ENCODE measurements at regions not wholly inside any gene's neighbourhood (a gene's known extent, or its start where the extent isn't known, plus 50 kb on each side); places are given as distances from the start of the nearest gene placed in this dataset.

GRCh38 chr20:60341062-60341461 is 382.8 kb downstream of the CDH26 start:
- POLR2A ChIA-PET, result no interaction called here
- no peak for DNase-seq (ENCODE audit: extremely low spot score)
- TF ChIP-seq CTCF (IDR thresholded peaks at IDR 0.05; ENCODE audit: control extremely low read depth, extremely low read depth, low read depth, missing control alignments), result no peak
- CTCF ChIA-PET, result no interaction called here

DNA sequence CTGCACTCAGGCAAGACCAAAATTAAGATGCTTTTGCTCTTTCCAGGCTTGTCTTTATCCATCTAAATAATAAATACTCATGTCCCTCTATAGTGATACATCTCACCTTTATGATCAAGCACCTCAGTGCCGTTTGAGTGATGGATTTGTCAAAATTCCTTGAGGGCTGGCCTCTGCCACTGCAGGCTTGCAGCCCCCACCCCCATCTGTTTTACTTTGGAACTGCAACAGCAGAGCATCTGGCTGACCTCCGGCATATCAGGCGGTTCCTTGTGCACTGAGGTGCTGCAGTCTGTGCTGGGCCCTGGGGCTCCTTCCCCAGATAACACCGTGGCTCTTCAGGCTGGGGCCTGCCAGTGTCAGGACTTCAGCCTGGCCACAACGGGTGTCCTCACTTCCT is 386.9 kb downstream of the CDH26 start:
- no peak for TF ChIP-seq CTCF (IDR thresholded peaks at IDR 0.05; ENCODE audit: control extremely low read depth, extremely low read depth, low read depth, missing control alignments)
- DNase-seq (ENCODE audit: extremely low spot score), result no peak
- ChIA-PET POLR2A (no interaction called here), CTCF (no interaction called here)

DNA sequence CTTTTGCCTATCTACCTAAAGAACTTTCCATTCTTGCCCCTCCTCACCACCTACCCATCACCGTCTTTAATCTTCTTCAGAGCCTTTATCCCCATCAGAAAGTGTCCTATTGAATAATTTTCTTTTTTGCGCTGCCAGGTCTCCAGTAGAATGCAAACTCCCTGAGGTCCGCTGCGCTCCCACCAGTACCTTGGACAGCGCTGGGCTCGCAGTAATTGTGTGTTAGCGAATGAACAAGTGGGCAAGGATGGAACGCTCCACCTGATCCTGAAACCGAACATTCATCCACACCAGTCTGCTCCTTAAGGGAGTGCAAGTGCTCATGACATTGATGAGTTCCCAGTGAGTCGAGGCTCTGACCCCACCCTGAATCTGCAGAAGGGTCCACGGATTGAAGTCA is 391.2 kb downstream of the CDH26 start:
- ChIA-PET CTCF (no interaction called here), POLR2A (no interaction called here)
- DNase-seq (ENCODE audit: extremely low spot score), result no peak
- TF ChIP-seq CTCF (IDR thresholded peaks at IDR 0.05; ENCODE audit: control extremely low read depth, extremely low read depth, low read depth, missing control alignments), result no peak

DNA sequence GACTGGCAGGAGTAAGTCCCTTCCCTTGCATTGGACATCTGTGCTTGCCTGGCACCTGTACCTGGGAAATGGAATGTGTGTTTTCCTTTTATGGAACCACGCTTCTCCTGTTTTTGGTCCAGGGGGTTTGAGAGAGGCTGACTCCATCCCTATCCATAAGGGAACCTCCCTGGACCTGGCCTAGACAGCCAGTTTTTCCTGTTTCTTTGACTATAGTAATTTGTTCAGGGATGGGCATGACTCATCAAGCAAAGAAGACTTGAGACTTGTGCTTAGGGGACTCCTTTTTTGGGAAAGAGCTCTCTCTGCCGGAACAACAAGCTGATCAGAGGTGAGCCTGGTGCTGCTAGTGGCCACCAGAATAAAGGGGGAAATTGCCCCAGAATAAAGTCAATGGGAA is 393.8 kb downstream of the CDH26 start:
- no peak for TF ChIP-seq CTCF (IDR thresholded peaks at IDR 0.05; ENCODE audit: control extremely low read depth, extremely low read depth, low read depth, missing control alignments)
- CTCF ChIA-PET, result no interaction called here
- POLR2A ChIA-PET, result no interaction called here
- DNase-seq (ENCODE audit: extremely low spot score), result no peak

GRCh38 chr20:60352596-60352995 is 394.4 kb downstream of the CDH26 start:
- no peak for DNase-seq (ENCODE audit: extremely low spot score)
- CTCF ChIA-PET, result no interaction called here

DNA sequence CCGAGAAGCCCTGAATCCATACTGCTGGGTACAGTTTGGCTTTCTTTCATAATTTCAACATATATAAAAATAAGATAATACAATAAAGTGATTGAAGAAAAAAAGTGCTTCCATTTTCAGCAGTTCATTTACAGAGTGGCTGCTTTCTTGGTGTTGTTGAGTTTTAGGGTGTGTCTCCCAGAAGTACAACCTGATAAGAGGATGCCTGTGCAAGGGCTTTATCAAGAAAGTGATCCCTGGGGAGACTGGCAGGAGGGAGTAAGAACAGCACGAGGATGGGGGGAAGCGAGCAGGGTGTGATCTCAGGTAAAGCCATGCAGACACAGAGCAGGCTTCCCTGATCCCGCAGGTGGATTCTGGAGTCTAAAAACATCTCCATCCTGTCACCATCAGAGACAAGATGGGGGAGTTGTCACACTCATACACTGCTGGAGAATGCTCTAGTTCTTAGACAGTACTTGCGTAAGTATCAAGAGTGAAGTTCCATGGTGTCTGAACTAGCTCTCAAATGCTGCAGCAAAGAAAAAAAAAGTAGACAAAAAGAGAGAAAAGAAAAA is 395.9 kb downstream of the CDH26 start:
- POLR2A ChIA-PET, result no interaction called here
- CTCF ChIA-PET, result no interaction called here
- no peak for TF ChIP-seq CTCF (IDR thresholded peaks at IDR 0.05; ENCODE audit: control extremely low read depth, extremely low read depth, low read depth, missing control alignments)
- no peak for DNase-seq (ENCODE audit: extremely low spot score)

More at GRCh38 chr20:60352596-60352995, 394.4 kb downstream of the CDH26 start:
- POLR2A ChIA-PET, result no interaction called here
- TF ChIP-seq CTCF (IDR thresholded peaks at IDR 0.05; ENCODE audit: control extremely low read depth, extremely low read depth, low read depth, missing control alignments), result no peak

DNA sequence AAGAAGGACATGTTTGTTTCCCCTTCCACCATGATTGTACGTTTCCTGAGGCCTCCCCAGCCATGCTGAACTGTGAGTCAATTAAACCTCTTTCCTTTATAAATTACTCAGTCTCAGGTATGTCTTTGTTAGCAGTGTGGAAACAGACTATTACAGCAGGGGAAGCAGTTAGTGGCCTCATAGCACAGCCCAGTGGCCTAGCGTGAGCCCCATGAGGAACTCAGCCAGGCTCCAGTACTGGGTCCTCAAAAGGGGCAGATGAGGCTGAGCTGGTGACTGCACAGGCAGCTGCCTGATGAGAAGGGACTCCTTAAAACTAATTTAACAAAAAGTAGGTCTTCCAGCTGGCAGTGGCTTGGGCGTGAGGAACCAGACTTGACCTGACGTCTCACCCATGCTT is 399.9 kb downstream of the CDH26 start:
- DNase-seq (ENCODE audit: extremely low spot score), result no peak
- CTCF ChIA-PET, result no interaction called here
- no peak for TF ChIP-seq CTCF (IDR thresholded peaks at IDR 0.05; ENCODE audit: control extremely low read depth, extremely low read depth, low read depth, missing control alignments)
- POLR2A ChIA-PET, result no interaction called here
